MCF 10A (cell line): ENCODE measurements at regions not wholly inside any gene's neighbourhood (a gene's known extent, or its start where the extent isn't known, plus 50 kb on each side); places are given as distances from the start of the nearest gene placed in this dataset.

ENCODE experiments used
- BruUV-seq: library from RNA; stranded (reverse); fragments of 400-500 nt; replicated peaks from 2 replicates; lab custom pipeline; 2021; lab: Mats Ljungman, UMichigan
- CTCF ChIA-PET: fragments of 300-600 bp; sonication (Branson Sonifier 250); formaldehyde crosslinking; extraction: SDS; loops from one replicate; lab custom pipeline; 2021; ENCODE audit warnings: antibody characterized with exemption, inconsistent platforms; lab: Yijun Ruan, JAX
- POLR2A ChIA-PET: fragments of 300-600, 350-650 bp; sonication (Branson Sonifier 250); formaldehyde crosslinking; extraction: SDS; loops from one replicate; lab custom pipeline; 2020; ENCODE audit warnings: antibody characterized with exemption, inconsistent platforms; lab: Yijun Ruan, JAX
- DNase-seq: peaks from one replicate; pipeline ENCODE4 v3.0.0-alpha.2; 2018; ENCODE audit not compliant: unreplicated experiment
- H3K27ac Mint-ChIP-seq: one replicate; pipeline ENCODE4 v1.8.0; 2022; ENCODE audit warnings: mild to moderate bottlenecking, low read depth, mixed read lengths; ENCODE audit not compliant: unreplicated experiment
- H3K27me3 Mint-ChIP-seq: one replicate; pipeline ENCODE4 v1.8.0; 2022; ENCODE audit warnings: mixed read lengths; ENCODE audit not compliant: insufficient read depth, unreplicated experiment
- H3K36me3 Mint-ChIP-seq: one replicate; pipeline ENCODE4 v1.8.0; 2022; ENCODE audit warnings: mild to moderate bottlenecking, moderate library complexity, mixed read lengths; ENCODE audit not compliant: insufficient read depth, unreplicated experiment
- H3K4me1 Mint-ChIP-seq: one replicate; pipeline ENCODE4 v1.8.0; 2022; ENCODE audit warnings: mixed read lengths; ENCODE audit not compliant: insufficient read depth, unreplicated experiment
- H3K4me3 Mint-ChIP-seq: one replicate; pipeline ENCODE4 v1.8.0; 2022; ENCODE audit warnings: mild to moderate bottlenecking, moderate library complexity, mixed read lengths; ENCODE audit not compliant: unreplicated experiment
- H3K9me3 Mint-ChIP-seq: one replicate; pipeline ENCODE4 v1.8.0; 2022; ENCODE audit warnings: mixed read lengths; ENCODE audit not compliant: unreplicated experiment
- intact Hi-C: fragments of 100-400 bp; cut with micrococcal nuclease; formaldehyde crosslinking; loops from 2 replicates; pipeline ENCODE4 v1.14.1; 2022
- TF ChIP-seq, protein P1 (sequence below): fragments of 200-600 bp; IDR thresholded peaks from one replicate; pipeline ENCODE4 v1.8.0; 2022; ENCODE audit warnings: antibody characterized with exemption, mild to moderate bottlenecking; ENCODE audit not compliant: unreplicated experiment

DNA sequence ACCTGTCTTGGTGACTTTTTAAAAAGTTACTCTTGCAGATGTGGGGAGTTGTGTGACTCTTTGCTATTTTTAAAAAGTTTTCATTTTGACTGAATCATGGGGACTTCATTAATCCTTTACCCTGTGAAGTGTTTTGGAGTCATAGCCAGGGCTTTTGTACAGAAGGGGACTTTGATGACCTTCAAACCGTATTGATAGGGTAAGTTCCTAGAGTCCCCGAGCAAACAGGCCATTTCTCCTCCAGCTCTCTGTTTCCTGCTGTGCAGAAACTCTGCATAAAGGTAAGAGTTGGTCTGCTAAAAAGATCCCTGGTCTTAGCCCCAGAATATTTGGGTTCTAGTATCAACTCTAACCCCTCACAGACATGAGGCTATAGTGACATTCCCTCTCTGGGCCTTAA lies 170.8 kb upstream of the BCL6 start:
- POLR2A ChIA-PET = interaction anchor here (0.5 to 2.4 kb wide), 5 partner anchors 33 to 170 kb away, joined by 3 to 21 read pairs (median 3); partner anchors contain the start of gene BCL6

DNA sequence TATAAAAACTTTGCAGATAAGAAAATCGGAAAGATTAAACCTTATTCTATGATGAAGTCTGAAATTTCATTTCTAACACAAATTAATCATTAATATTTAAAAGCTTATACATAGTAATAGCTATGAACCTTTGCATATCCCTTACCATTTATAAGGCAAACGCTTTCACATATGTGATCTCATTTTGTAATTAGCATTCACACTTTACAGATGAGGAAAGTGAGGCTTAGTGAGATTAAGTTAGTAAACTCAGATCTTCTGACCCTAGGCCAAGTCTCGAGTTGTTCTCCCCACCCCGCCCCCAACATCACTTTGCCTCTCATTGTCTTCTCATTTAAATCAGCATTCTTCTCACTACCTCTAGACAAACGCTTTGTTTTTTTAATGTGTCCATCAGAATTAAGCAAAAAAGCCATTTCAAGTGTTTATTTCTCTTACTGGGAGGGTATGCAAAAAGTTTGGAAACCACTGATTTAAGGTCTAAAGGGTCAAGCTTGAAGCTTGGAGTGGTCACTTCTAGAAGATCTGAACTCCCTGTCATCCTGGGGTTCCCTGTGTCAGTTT lies 172.9 kb upstream of the BCL6 start:
- TF ChIP-seq, protein P1, sequence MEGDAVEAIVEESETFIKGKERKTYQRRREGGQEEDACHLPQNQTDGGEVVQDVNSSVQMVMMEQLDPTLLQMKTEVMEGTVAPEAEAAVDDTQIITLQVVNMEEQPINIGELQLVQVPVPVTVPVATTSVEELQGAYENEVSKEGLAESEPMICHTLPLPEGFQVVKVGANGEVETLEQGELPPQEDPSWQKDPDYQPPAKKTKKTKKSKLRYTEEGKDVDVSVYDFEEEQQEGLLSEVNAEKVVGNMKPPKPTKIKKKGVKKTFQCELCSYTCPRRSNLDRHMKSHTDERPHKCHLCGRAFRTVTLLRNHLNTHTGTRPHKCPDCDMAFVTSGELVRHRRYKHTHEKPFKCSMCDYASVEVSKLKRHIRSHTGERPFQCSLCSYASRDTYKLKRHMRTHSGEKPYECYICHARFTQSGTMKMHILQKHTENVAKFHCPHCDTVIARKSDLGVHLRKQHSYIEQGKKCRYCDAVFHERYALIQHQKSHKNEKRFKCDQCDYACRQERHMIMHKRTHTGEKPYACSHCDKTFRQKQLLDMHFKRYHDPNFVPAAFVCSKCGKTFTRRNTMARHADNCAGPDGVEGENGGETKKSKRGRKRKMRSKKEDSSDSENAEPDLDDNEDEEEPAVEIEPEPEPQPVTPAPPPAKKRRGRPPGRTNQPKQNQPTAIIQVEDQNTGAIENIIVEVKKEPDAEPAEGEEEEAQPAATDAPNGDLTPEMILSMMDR = no peak
- POLR2A ChIA-PET = interaction anchor here (0.6 to 1.8 kb wide), 5 partner anchors 16 to 777 kb away, joined by 3 to 6 read pairs (median 3); no protein-coding TSS in a partner anchor

More for the DNA sequence above, 170.8 kb upstream of the BCL6 start:
- CTCF ChIA-PET = interaction anchor here (0.6 kb wide), 1 partner anchor 175 kb away, joined by 3 read pairs; no protein-coding TSS in a partner anchor
- Mint-ChIP-seq H3K4me1 (peaks cover 21% of the 10 kb centered on the region), H3K4me3 (no peak overlapping the region), H3K27me3 (no peaks in the 10 kb centered on the region), H3K27ac (no peak overlapping the region), H3K9me3 (no peaks in the 10 kb centered on the region), H3K36me3 (no peaks in the 10 kb centered on the region)
- no peak for DNase-seq
- intact Hi-C loops = loop anchor here (2.0 to 10.0 kb wide), 2 partner anchors 167 to 1039 kb away; no protein-coding TSS in a partner anchor
- no TSS peak for BruUV-seq
- TF ChIP-seq, protein P1 = no peak

DNA sequence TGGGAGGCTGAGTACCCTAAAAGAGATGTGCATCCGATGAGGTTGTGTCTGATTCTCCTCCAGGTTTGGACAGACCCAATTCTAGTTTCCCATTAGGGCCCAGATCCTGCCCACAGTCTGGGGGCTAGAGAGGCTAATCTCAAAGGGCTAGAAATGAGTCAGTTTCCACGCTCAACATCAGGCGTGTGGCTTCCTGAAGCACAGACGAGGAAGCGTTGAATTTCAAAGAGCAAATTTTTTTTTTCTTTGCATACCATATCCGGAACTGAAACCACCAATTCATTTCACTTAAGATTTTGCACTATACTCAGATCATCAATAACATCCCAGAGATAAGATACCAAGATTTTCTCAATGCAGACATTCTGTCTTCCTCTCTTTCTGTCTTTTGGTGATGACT lies 173.8 kb upstream of the BCL6 start:
- H3K9me3 Mint-ChIP-seq = no peaks in the 10 kb centered on the region
- TF ChIP-seq, protein P1 = no peak
- H3K36me3 Mint-ChIP-seq = no peaks in the 10 kb centered on the region
- ChIA-PET CTCF (interaction anchor here (1.1 kb wide), 1 partner anchor 1313 kb away, joined by 5 read pairs; no protein-coding TSS in a partner anchor), POLR2A (no interaction called here)
- DNase-seq = no peak
- H3K4me1 Mint-ChIP-seq = peaks cover 11% of the 10 kb centered on the region
- no peak overlapping the region for H3K4me3 Mint-ChIP-seq
- H3K27ac Mint-ChIP-seq = no peak overlapping the region
- BruUV-seq = no TSS peak
- H3K27me3 Mint-ChIP-seq = no peaks in the 10 kb centered on the region
- intact Hi-C loops = loop anchor here (10.0 kb wide), 1 partner anchor 1036 kb away; no protein-coding TSS in a partner anchor

More for the DNA sequence above, 172.9 kb upstream of the BCL6 start:
- intact Hi-C loops = loop anchor here (10.0 kb wide), 1 partner anchor 1037 kb away; no protein-coding TSS in a partner anchor
- no peaks in the 10 kb centered on the region for H3K27me3 Mint-ChIP-seq
- H3K36me3 Mint-ChIP-seq = no peaks in the 10 kb centered on the region
- no peaks in the 10 kb centered on the region for H3K9me3 Mint-ChIP-seq
- H3K4me1 Mint-ChIP-seq = peaks cover 20% of the 10 kb centered on the region
- DNase-seq = no peak
- H3K4me3 Mint-ChIP-seq = no peak overlapping the region
- H3K27ac Mint-ChIP-seq = no peak overlapping the region
- no TSS peak for BruUV-seq
- CTCF ChIA-PET = interaction anchor here (0.6 to 1.3 kb wide), 11 partner anchors 15 to 1315 kb away, joined by 3 to 5 read pairs (median 4); partner anchors contain the start of gene BCL6

DNA sequence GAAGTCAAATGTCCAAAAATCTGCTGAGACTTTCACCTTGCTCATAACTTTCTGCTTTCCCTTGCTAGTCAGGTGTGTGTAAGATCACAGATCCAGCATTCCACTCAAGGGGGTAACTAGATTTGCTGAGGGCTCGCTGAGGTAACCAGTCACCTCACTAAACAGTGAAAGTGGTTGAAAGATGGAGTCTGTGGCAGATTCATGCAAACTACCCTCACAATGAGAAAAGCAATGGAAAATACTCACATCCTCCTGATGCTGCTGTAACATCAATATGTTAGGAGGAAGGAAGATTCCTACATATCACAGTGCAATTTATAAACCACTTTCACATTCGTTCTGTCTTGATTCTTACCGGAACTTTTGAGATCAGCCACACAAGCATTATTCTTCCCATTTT lies 174.3 kb upstream of the BCL6 start:
- ChIA-PET CTCF (no interaction called here), POLR2A (no interaction called here)
- H3K9me3 Mint-ChIP-seq = no peaks in the 10 kb centered on the region
- no peak overlapping the region for H3K27ac Mint-ChIP-seq
- intact Hi-C loops = loop anchor here (10.0 kb wide), 1 partner anchor 1035 kb away; no protein-coding TSS in a partner anchor
- peaks cover 6% of the 10 kb centered on the region for H3K4me1 Mint-ChIP-seq
- no TSS peak for BruUV-seq
- H3K27me3 Mint-ChIP-seq = no peaks in the 10 kb centered on the region
- H3K36me3 Mint-ChIP-seq = no peaks in the 10 kb centered on the region
- TF ChIP-seq, protein P1 = no peak
- no peak for DNase-seq
- no peak overlapping the region for H3K4me3 Mint-ChIP-seq
